ENCODE measurements at regions not wholly inside any gene's neighbourhood (a gene's known extent, or its start where the extent isn't known, plus 50 kb on each side); places are given as distances from the start of the nearest gene placed in this dataset.

- TF ChIP-seq CTCF (IDR thresholded peaks at IDR 0.05; ENCODE audit: insufficient read depth, low read depth, low read length, missing control alignments) = peak; percentile 5
- H3K4me3 ChIP-seq (ENCODE audit: low read depth, low read length) = no peak overlapping the region
- DNase-seq (ENCODE audit: low read depth) = no peak
Measured at GRCh38 chr10:117449636-117450035, 74.4 kb upstream of the PDZD8 start.

- DNase-seq (ENCODE audit: low read depth) = no peak
- no peak overlapping the region for H3K4me3 ChIP-seq (ENCODE audit: low read depth, low read length)
- no peak for TF ChIP-seq CTCF (IDR thresholded peaks at IDR 0.05; ENCODE audit: insufficient read depth, low read depth, low read length, missing control alignments)
Measured at GRCh38 chr10:117448802-117449201, 73.6 kb upstream of the PDZD8 start.

DNA sequence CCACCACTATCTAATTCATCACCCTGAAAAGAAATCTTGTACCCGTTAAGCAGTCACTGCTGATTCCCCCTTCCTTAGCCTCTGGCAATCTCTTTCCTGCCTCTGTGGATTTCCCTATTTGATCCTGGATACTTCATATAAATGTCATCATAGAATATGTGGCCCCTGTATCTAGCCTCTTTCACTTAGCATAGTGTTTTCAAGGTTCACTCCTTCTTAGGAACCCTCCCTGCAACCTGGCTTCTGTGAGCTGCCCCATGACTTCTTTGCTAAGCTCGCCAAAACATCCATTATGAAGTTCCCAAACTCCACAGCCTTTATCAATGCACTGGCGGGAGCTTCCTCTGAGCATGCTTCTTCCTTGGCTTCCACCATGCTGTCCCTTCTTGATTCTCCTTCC, 70.8 kb upstream of the PDZD8 start:
- TF ChIP-seq CTCF (IDR thresholded peaks at IDR 0.05; ENCODE audit: insufficient read depth, low read depth, low read length, missing control alignments) = no peak
- DNase-seq (ENCODE audit: low read depth) = no peak
- H3K4me3 ChIP-seq (ENCODE audit: low read depth, low read length) = no peak overlapping the region

GRCh38 chr10:117444497-117445040, 69.3 kb upstream of the PDZD8 start:
- no peak overlapping the region for H3K4me3 ChIP-seq (ENCODE audit: low read depth, low read length)
- no peak for DNase-seq (ENCODE audit: low read depth)
- TF ChIP-seq CTCF (IDR thresholded peaks at IDR 0.05; ENCODE audit: insufficient read depth, low read depth, low read length, missing control alignments) = no peak

DNA sequence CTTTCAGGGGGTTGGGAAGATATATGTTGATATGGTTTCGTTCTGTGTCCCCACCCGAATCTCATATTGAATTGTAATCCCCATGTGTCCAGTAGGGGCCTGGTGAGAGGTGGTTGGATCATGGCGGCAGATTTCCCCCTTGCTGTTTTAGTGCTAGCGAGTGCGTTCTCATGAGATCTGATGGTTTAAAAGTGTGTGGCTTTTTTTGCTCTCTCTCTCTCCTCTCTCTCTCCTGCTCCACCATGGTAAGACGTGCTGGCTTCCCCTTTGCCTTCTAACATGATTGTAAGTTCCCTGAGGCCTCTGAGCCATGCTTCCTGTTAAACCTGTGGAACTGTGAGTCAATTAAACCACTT, 68.4 kb upstream of the PDZD8 start:
- no peak for DNase-seq (ENCODE audit: low read depth)
- H3K4me3 ChIP-seq (ENCODE audit: low read depth, low read length) = no peak overlapping the region
- no peak for TF ChIP-seq CTCF (IDR thresholded peaks at IDR 0.05; ENCODE audit: insufficient read depth, low read depth, low read length, missing control alignments)

DNA sequence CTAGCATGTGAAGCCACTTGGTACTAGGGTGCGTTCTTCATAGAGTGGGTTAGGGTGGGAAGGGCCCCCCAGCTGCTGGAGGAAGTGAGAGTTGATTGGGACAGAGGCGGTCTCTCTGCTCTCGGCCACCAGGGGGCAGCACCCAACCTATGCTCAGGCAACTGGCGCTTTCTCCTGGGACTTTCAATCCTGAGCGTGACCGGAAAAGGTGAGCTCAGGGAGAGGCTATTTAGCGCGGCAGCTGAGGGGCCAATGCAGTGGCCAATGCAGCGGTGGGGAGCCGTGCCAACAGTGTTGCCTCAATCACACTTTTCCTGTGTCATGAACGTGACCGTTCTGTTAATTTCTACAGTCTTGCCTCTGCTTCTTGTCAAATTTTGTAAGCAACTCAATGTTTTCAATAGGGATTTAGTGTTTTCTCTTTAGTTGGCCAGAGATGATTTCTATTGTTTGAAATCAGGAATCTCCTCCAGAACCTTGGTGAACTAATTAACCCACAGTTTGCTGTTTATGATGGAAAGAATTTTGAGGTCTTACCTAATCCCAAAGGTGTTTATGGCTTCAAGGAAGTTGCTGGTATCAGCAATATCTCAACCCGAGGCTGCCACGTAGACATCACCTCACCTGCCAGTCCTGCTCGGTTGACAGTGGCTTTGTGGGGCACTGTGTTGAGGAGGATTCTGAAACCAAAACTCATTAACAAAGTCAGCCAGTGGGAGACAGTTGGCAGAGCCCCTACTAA, 67.9 kb upstream of the PDZD8 start:
- DNase-seq (ENCODE audit: low read depth) = peak; percentile 65
- H3K4me3 ChIP-seq (ENCODE audit: low read depth, low read length) = no peak overlapping the region
- peak; percentile 82 for TF ChIP-seq CTCF (IDR thresholded peaks at IDR 0.05; ENCODE audit: insufficient read depth, low read depth, low read length, missing control alignments)

DNA sequence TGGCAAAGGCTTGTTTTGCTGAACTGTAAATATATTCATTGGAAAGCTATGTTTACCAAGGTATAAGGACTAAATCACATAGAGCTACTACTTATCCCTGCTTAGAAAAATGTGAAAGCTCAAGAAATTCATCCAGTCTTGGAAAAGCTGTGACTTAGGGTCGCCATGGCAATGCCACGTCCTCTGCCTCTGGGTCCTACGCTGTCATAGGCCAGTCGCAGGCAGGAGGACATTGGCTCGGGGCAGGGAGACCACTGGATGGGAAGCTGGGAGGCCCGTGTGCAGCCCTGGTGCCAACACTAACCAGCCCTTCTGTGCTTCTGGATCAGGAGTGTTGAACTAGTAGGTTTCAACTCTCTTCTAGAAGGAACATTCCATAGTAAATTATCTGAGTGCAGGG, 67.3 kb upstream of the PDZD8 start:
- no peak for TF ChIP-seq CTCF (IDR thresholded peaks at IDR 0.05; ENCODE audit: insufficient read depth, low read depth, low read length, missing control alignments)
- DNase-seq (ENCODE audit: low read depth) = no peak
- no peak overlapping the region for H3K4me3 ChIP-seq (ENCODE audit: low read depth, low read length)

Measured in GM12865 (cell line).